Posterior vena cava (tissue), 2 donors: ENCODE measurements at regions not wholly inside any gene's neighbourhood (a gene's known extent, or its start where the extent isn't known, plus 50 kb on each side); places are given as distances from the start of the nearest gene placed in this dataset.

Source experiments
- DNase-seq: peaks from one replicate; pipeline ENCODE4 v3.0.0-alpha.2; 2020; ENCODE audit warnings: low spot score
- intact Hi-C, 2 donors: fragments of 100-400 bp; cut with DNase I; formaldehyde crosslinking; loops; one replicate each; pipeline versions ENCODE4 v1.14.1 to v1.14.2; 2022 to 2023
- donor health status: DM: yes; HTN: yes; CAD: no.
- donor health status: DM: yes; HTN: yes; CAD: no.

- DNase-seq, result peak; percentile 90
- intact Hi-C loops, result no loop called here
Measured at GRCh38 chr2:43131051-43131889, 95.1 kb downstream of the ZFP36L2 start.

- intact Hi-C loops, result no loop called here
- DNase-seq, result no peak
Measured at GRCh38 chr2:43130548-43130875, 95.9 kb downstream of the ZFP36L2 start.

- intact Hi-C loops, result loop anchor here in 1 of 2 donors (10.0 kb wide), 1 partner anchor 85 kb away; no protein-coding TSS in a partner anchor
- DNase-seq, result no peak
Measured at GRCh38 chr2:43129676-43130547, 96.5 kb downstream of the ZFP36L2 start.

- DNase-seq, result no peak
- intact Hi-C loops, result loop anchor here in 1 of 2 donors (10.0 kb wide), 1 partner anchor 86 kb away; no protein-coding TSS in a partner anchor
Measured at GRCh38 chr2:43128559-43128955, 97.8 kb downstream of the ZFP36L2 start.

GRCh38 chr2:43127941-43128558 is 98.4 kb downstream of the ZFP36L2 start:
- intact Hi-C loops, result loop anchor here in 1 of 2 donors (10.0 kb wide), 1 partner anchor 87 kb away; no protein-coding TSS in a partner anchor
- DNase-seq, result no peak

- intact Hi-C loops, result loop anchor here in 1 of 2 donors (10.0 kb wide), 1 partner anchor 87 kb away; no protein-coding TSS in a partner anchor
- DNase-seq, result peak; percentile 93
Measured at GRCh38 chr2:43127208-43127940, 99.0 kb downstream of the ZFP36L2 start.

GRCh38 chr2:43126817-43127207 is 99.6 kb downstream of the ZFP36L2 start:
- intact Hi-C loops, result loop anchor here in 1 of 2 donors (10.0 kb wide), 1 partner anchor 88 kb away; no protein-coding TSS in a partner anchor

GRCh38 chr2:43125090-43125998 is 101.1 kb downstream of the ZFP36L2 start:
- no peak for DNase-seq
- intact Hi-C loops, result loop anchor here in 1 of 2 donors (10.0 kb wide), 1 partner anchor 89 kb away; no protein-coding TSS in a partner anchor

More at GRCh38 chr2:43126817-43127207, 99.6 kb downstream of the ZFP36L2 start:
- DNase-seq, result no peak

- intact Hi-C loops, result loop anchor here in 1 of 2 donors (10.0 kb wide), 1 partner anchor 90 kb away; no protein-coding TSS in a partner anchor
- peak; percentile 59 for DNase-seq
Measured at GRCh38 chr2:43124687-43125057, 101.7 kb downstream of the ZFP36L2 start.

- peak; percentile 29 for DNase-seq
- intact Hi-C loops, result loop anchor here in 1 of 2 donors (10.0 kb wide), 1 partner anchor 91 kb away; no protein-coding TSS in a partner anchor
Measured at GRCh38 chr2:43123981-43124686, 102.3 kb downstream of the ZFP36L2 start.

- intact Hi-C loops, result loop anchor here in 1 of 2 donors (10.0 kb wide), 1 partner anchor 91 kb away; no protein-coding TSS in a partner anchor
- DNase-seq, result no peak
Measured at GRCh38 chr2:43123486-43123885, 102.9 kb downstream of the ZFP36L2 start.

GRCh38 chr2:43123028-43123427 is 103.4 kb downstream of the ZFP36L2 start:
- intact Hi-C loops, result loop anchor here in 1 of 2 donors (10.0 kb wide), 1 partner anchor 92 kb away; no protein-coding TSS in a partner anchor
- no peak for DNase-seq

- intact Hi-C loops, result loop anchor here in 1 of 2 donors (10.0 kb wide), 1 partner anchor 93 kb away; no protein-coding TSS in a partner anchor
- no peak for DNase-seq
Measured at GRCh38 chr2:43121580-43122314, 104.7 kb downstream of the ZFP36L2 start.

GRCh38 chr2:43119303-43119702 is 107.1 kb downstream of the ZFP36L2 start:
- DNase-seq, result no peak
- intact Hi-C loops, result no loop called here

- DNase-seq, result no peak
- intact Hi-C loops, result no loop called here
Measured at GRCh38 chr2:43117521-43118143, 108.8 kb downstream of the ZFP36L2 start.

- intact Hi-C loops, result no loop called here
- no peak for DNase-seq
Measured at GRCh38 chr2:43116988-43117387, 109.4 kb downstream of the ZFP36L2 start.
